ENCODE measurements at regions not wholly inside any gene's neighbourhood (a gene's known extent, or its start where the extent isn't known, plus 50 kb on each side); places are given as distances from the start of the nearest gene placed in this dataset.

GRCh38 chr6:121647905-121648304 lies 212.5 kb downstream of the GJA1 start:
- TF ChIP-seq ZNF507 (tag; conservative IDR thresholded peaks at IDR 0.05) (no peak), TAF7 (tag; IDR thresholded peaks at IDR 0.05) (no peak)

Data from K562 (cell line).